ENCODE measurements at regions not wholly inside any gene's neighbourhood (a gene's known extent, or its start where the extent isn't known, plus 50 kb on each side); places are given as distances from the start of the nearest gene placed in this dataset.

GRCh38 chr5:96520345-96520744 is 87.3 kb upstream of the PCSK1 start:
- Histone ChIP-seq H4K91ac (ENCODE audit: insufficient read length, low read depth, low read length) (no peak overlapping the region), H3K4me1 (ENCODE audit: insufficient read depth, low read length) (no peaks in the 10 kb centered on the region), H2BK12ac (ENCODE audit: insufficient read length, low read depth, low read length) (no peak overlapping the region), H3K23ac (ENCODE audit: insufficient read length, low read depth, low read length) (no peak overlapping the region), H3K27me3 (ENCODE audit: insufficient read depth, low read length) (no peaks in the 10 kb centered on the region), H2BK20ac (ENCODE audit: low read depth, low read length, poor library complexity, severe bottlenecking) (no peak overlapping the region), H3T11ph (ENCODE audit: low read length) (no peak overlapping the region), H3K79me2 (ENCODE audit: insufficient read depth, low read length) (no peaks in the 10 kb centered on the region), H4K8ac (replicated peaks; ENCODE audit: insufficient read length, low read depth, low read length) (no peak overlapping the region), H3K4me2 (ENCODE audit: insufficient read depth, insufficient read length, low read length) (no peak overlapping the region), H3K9me3 (ENCODE audit: control insufficient read depth, low read depth, low read length) (no peaks in the 10 kb centered on the region), H2AK5ac (ENCODE audit: insufficient read length, low read length) (no peak overlapping the region), H2AFZ (ENCODE audit: low read length) (no peak overlapping the region), H2BK15ac (ENCODE audit: low read depth, low read length) (no peak overlapping the region), H3K4ac (ENCODE audit: low read depth, low read length) (no peak overlapping the region), H3K23me2 (ENCODE audit: insufficient read length, low read depth, low read length, poor library complexity, severe bottlenecking) (no peaks in the 10 kb centered on the region), H4K20me1 (ENCODE audit: control insufficient read depth, insufficient read depth, insufficient read length) (no peaks in the 10 kb centered on the region), H3K27ac (ENCODE audit: insufficient read length, low read depth, low read length) (no peak overlapping the region), H3K79me1 (ENCODE audit: insufficient read depth, low read depth, low read length, poor library complexity, severe bottlenecking) (no peaks in the 10 kb centered on the region), H3K56ac (ENCODE audit: insufficient read length, low read depth, low read length) (no peak overlapping the region), H3K14ac (ENCODE audit: insufficient read depth, low read length) (no peak overlapping the region), H4K5ac (ENCODE audit: insufficient read length, low read depth, low read length) (no peak overlapping the region), H3K18ac (ENCODE audit: insufficient read length, low read depth, low read length) (no peak overlapping the region), H2BK5ac (ENCODE audit: insufficient read length, low read length) (no peak overlapping the region), H2BK120ac (ENCODE audit: low read depth, low read length, poor library complexity, severe bottlenecking) (no peak overlapping the region), H3K9ac (ENCODE audit: extremely low read depth, insufficient read length, low read length) (no peak overlapping the region)
- DNase-seq, result no peak
- no peaks in the 10 kb centered on the region for H3K9me3 Mint-ChIP-seq
- H3K4me1 Mint-ChIP-seq, result no peaks in the 10 kb centered on the region
- H3K27ac Mint-ChIP-seq, result no peak overlapping the region
- H3K4me3 Mint-ChIP-seq, result no peak overlapping the region
- peaks cover 2% of the 10 kb centered on the region for H3K27me3 Mint-ChIP-seq (ENCODE audit: low read depth)
- TF ChIP-seq CTCF (conservative IDR thresholded peaks at IDR 0.05), result no peak
- H3K36me3 Mint-ChIP-seq (ENCODE audit: insufficient read depth in 1 of 3, low read depth in 3 of 3), result no peaks in the 10 kb centered on the region

All from H9 (cell line).